NB4 (cell line): ENCODE measurements at regions not wholly inside any gene's neighbourhood (a gene's known extent, or its start where the extent isn't known, plus 50 kb on each side); places are given as distances from the start of the nearest gene placed in this dataset.

Experiments used
- DNase-seq: peaks from one replicate; pipeline ENCODE4 v3.0.0; 2010; ENCODE audit warnings: low read depth
- H3K4me3 ChIP-seq: one replicate; pipeline ENCODE4 v1.5.1; 2011; ENCODE audit warnings: mild to moderate bottlenecking, low read depth, low read length, moderate library complexity
- MYC ChIP-seq: IDR thresholded peaks from 2 replicates; pipeline ENCODE4 v1.6.1; 2011; ENCODE audit warnings: low read depth, low read length
- POLR2A ChIP-seq: IDR thresholded peaks from 2 replicates; pipeline ENCODE4 v1.6.1; 2011; ENCODE audit warnings: mild to moderate bottlenecking; ENCODE audit not compliant: insufficient read length; ENCODE audit errors: extremely low read depth
- TF ChIP-seq, protein P1 (sequence below): IDR thresholded peaks from one replicate; pipeline ENCODE4 v1.5.1; 2012; ENCODE audit warnings: low read depth, low read length
- TF ChIP-seq, protein P2 (sequence below): IDR thresholded peaks from 2 replicates; pipeline ENCODE4 v1.6.1; 2011; ENCODE audit warnings: low read depth, low read length

DNA sequence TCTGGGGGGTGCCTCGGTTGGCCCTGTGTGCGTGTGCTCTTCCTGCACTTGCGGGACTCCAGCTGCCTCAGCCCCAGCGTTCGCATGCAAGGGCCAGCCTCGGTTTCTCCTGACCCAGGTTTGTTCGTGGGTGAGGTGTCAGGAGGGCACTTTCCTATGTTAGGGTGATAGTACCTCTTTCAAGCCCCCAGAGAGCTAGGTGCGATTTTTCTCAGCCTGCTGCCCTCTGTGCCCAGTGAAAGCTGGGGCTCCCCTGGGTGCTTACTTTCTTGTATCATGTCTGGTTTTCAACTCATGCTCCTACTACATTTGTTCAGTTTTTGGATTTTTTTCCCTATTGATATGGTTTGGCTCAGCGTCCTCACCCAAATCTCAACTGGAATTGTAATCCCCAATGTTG lies 289.2 kb downstream of the TEX29 start:
- no peak overlapping the region for H3K4me3 ChIP-seq
- TF ChIP-seq, protein P1, sequence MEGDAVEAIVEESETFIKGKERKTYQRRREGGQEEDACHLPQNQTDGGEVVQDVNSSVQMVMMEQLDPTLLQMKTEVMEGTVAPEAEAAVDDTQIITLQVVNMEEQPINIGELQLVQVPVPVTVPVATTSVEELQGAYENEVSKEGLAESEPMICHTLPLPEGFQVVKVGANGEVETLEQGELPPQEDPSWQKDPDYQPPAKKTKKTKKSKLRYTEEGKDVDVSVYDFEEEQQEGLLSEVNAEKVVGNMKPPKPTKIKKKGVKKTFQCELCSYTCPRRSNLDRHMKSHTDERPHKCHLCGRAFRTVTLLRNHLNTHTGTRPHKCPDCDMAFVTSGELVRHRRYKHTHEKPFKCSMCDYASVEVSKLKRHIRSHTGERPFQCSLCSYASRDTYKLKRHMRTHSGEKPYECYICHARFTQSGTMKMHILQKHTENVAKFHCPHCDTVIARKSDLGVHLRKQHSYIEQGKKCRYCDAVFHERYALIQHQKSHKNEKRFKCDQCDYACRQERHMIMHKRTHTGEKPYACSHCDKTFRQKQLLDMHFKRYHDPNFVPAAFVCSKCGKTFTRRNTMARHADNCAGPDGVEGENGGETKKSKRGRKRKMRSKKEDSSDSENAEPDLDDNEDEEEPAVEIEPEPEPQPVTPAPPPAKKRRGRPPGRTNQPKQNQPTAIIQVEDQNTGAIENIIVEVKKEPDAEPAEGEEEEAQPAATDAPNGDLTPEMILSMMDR, result no peak
- TF ChIP-seq POLR2A (no peak), MYC (no peak)
- TF ChIP-seq, protein P2, sequence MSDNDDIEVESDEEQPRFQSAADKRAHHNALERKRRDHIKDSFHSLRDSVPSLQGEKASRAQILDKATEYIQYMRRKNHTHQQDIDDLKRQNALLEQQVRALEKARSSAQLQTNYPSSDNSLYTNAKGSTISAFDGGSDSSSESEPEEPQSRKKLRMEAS, result no peak
- no peak for DNase-seq

DNA sequence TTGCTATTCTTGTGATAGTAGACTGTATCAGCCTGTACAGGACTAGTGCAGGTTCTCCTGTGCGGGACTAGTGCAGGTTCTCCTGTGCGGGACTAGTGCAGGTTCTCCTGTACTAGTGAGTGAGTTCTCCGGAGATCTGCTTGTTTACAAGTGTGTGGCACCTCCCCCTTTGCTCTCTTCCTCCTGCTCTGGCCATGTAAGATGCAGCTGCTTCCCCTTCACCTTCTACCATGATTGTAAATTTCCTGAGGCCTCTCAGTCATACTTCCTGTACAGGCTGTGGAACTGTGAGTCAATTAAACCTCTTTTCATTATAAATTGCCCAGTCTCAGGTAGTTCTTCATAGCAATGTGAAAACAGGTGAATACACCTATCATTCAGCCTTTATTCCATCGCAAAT lies 289.6 kb downstream of the TEX29 start:
- TF ChIP-seq, protein P2, result no peak
- TF ChIP-seq POLR2A, result no peak
- no peak for TF ChIP-seq MYC
- TF ChIP-seq, protein P1, result no peak
- no peak overlapping the region for H3K4me3 ChIP-seq
- DNase-seq, result peak; percentile 68

DNA sequence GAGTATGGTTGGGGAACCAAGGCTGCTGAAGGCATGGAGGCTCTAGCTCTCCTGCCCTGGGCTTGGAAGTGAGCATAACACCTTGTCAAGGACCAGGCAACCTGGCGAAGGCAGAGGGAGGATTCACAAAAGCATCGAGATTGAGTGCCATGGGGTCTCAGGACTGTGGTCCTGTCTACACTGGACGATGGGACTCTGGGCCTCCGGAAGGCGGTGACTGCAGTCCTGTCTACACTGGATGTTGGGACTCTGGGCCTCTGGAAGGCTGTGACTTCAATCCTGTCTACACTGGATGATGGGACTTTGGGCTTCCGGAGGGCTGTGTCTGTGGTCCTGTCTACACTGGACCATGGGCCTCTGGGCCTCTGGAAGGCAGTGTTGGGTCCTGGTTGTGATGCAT lies 290.4 kb downstream of the TEX29 start:
- H3K4me3 ChIP-seq, result no peak overlapping the region
- TF ChIP-seq, protein P2, result no peak
- no peak for TF ChIP-seq MYC
- TF ChIP-seq, protein P1, result no peak
- no peak for TF ChIP-seq POLR2A
- no peak for DNase-seq

DNA sequence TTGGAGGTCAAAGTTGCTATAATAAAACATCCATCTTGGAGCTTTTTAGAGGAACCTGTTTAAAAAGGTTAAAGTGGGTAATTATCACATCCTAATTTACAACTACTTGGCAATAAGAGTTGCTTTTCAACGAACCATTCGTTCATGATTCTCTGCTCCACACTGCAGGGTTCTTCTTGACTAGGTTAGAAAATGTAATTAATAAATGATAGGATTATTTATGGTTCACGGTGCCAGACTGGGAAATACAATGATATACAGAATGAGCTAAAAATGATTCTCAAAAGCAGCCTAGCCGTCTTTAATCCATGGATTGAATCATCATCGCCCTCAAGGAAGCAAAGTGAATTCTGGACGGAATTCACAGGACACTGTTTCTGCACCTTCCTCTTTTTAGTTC lies 291.2 kb downstream of the TEX29 start:
- DNase-seq, result no peak
- H3K4me3 ChIP-seq, result no peak overlapping the region
- TF ChIP-seq, protein P2, result no peak
- TF ChIP-seq, protein P1, result no peak
- no peak for TF ChIP-seq POLR2A

DNA sequence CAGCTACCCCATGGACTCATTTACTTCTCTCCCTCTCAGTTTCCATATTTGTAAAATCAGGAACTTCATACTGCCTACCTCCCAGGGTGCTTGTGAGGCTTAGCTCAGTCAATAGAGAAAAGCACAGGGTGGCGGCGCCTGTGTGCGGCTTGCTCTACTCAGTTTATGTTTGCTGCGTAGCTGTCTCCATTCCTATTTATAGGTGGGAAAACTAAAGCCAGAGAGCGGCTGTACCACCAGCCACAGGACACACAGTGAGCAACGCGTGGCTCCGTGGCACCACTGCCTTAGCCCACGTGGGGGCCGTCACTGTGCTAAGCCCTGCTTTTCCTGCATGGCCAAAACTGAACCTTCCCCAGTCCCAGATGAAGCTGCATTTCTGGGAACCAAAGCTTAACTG lies 292.4 kb downstream of the TEX29 start:
- no peak for TF ChIP-seq POLR2A
- TF ChIP-seq, protein P1, result no peak
- TF ChIP-seq MYC, result no peak
- TF ChIP-seq, protein P2, result no peak
- DNase-seq, result no peak
- H3K4me3 ChIP-seq, result no peak overlapping the region

DNA sequence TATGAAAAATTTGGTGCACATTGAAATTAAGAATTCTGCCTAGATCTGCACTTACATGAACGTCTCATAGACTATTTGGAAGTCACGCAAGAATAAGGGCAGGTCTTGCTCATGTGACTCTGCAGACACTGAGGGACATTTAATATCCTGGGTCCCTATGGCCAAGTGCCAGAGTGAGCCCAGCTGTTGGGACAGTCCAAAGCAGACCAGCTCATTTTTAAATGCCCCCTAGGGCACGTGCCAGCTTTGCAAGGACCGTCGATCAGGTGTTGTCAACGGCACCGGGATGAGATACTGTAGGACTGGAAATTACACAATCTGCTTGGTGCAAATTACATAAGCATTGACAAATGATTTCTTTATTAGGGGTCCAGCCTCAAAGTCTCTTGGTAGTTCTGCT lies 293.6 kb downstream of the TEX29 start:
- DNase-seq, result peak; percentile 42
- TF ChIP-seq, protein P2, result no peak
- TF ChIP-seq, protein P1, result no peak
- no peak for TF ChIP-seq POLR2A
- no peak for TF ChIP-seq MYC
- H3K4me3 ChIP-seq, result no peak overlapping the region
